COR-L47 (cell line): ENCODE measurements at regions not wholly inside any gene's neighbourhood (a gene's known extent, or its start where the extent isn't known, plus 50 kb on each side); places are given as distances from the start of the nearest gene placed in this dataset.

ENCODE experiments used
- DNase-seq: peaks from one replicate; lab custom pipeline; 2025; lab: John Stamatoyannopoulos, UW

DNA sequence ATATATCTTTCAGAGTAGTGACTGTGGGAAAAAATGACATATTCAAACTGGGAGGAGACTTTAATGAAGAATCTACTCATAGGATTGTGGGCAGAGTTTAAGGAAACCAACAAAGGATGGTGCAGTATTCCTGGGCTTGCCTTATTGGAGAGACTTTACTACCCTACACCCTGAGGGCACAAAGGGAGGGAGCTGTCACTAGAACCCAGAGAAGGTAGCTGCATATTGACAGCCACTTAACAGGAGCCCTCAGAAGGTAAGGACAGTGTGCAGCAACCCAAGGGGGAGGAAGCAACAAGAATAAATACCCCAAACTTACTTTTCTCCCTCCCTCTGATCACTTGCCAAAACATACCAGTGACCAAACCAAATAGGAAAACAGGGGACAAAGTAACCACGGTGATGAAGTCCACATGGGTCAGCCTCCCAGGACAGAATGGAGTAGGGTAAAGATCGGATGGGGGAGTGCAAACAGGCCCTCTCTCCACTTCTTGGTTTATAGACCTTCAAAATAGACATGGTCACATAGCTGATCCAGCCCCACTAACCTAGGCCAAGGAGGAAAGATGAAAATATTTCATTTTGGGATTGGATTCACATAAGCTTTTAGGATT, 121.8 kb upstream of the SESN3 start:
- DNase-seq, result no peak

- DNase-seq, result no peak
Measured at GRCh38 chr11:95349345-95349942, 118.4 kb upstream of the SESN3 start.

DNA sequence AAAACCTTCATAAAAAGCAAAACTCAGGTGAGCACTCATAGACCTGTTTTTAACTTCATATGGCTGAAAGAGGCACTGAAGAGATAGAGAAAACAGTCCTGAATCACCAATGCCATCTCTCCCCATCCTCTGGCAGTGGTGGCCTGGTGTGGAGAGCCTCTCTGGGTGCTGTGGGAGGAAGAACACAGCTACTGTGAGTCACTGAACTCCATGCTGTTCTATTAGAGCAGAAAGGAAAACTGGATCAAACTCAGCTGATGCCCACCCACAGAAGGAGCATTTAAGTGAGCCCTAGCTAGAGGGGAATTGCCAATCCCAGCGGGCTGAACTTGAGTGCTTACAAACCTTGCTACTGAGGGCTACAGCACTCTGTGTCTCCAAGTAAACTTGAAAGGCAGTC, 115.3 kb upstream of the SESN3 start:
- DNase-seq, result no peak

DNA sequence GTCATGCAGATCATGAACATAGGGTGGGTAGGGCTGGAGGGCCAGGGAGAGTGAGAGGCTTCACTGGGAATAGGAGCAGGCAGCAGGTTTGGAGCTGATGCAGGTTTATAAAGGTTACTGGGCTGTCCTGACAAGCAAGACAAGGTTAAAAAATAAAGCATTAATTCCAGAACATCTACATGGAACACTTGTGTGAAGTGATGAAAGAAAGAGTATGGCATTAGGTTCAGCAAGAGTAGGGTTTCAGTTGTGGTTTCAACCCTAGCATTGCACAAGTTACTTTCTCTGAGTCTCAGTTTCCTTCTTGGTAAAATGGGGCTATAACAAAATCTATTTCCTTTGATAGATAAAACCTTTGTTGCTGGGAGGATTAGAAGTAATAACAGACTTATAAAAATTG, 114.6 kb upstream of the SESN3 start:
- DNase-seq, result no peak

GRCh38 chr11:95344932-95345642, 114.1 kb upstream of the SESN3 start:
- DNase-seq, result no peak

GRCh38 chr11:95341221-95341620, 110.2 kb upstream of the SESN3 start:
- no peak for DNase-seq

DNA sequence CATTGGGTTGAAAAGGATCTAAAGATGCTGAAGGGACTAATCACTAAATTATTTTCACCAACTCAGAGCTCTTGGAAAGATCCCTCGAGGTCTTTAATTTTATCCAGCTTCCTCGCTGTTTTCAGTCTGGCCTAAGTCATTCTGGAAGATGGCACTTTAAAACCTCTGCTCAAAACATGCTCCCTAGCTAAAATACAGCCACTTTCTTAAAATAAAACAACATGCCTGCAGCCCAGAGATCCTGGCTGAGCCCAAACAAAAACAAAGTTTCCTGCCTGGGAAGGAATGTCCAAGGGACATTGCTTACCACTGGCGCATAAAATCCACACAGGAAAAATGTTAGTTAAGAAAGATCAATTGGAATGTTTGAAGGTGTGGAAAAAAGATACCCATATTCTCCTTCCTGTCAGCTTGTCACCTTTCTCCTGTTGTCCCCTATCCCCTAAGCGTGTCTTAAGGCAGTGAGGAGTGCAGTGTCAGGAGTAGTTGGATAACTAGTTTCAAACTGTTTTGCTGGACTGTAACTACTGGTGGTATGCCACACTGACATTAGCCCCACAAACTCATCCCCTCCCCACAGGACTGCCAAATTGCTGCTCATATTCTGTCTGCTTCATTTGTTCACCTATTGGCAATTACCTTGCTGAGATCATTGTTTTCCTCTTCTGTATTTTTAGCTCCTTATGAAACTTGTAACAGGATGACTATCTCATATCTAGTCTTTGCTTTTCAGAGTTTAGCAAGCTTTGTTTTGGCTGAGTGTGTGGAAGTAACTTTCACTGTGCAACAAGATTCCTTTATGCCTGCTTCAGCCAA, 108.3 kb upstream of the SESN3 start:
- DNase-seq, result no peak

- DNase-seq, result peak; percentile 40
Measured at GRCh38 chr11:95338430-95338991, 107.5 kb upstream of the SESN3 start.

- DNase-seq, result no peak
Measured at GRCh38 chr11:95337972-95338429, 107.0 kb upstream of the SESN3 start.

GRCh38 chr11:95337175-95337957, 106.4 kb upstream of the SESN3 start:
- no peak for DNase-seq

DNA sequence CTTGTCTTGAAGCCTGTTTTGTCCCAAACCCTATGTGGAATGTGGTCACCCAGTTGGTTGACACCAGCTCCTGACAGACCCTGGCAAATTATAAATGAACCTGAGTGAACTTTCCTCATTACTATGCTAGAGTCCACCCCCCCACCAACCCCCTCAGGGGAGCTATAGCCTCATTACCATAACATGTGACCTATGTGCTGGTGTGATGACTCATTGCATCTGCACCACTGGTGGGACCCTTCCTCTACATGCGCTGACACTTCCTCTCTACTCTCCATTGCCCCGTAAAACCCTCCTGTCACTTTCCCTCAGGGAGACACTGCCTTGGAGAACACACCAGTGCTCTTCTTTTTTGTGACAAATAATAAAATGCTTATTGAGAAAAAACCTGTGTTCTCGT, 105.0 kb upstream of the SESN3 start:
- DNase-seq, result no peak

DNA sequence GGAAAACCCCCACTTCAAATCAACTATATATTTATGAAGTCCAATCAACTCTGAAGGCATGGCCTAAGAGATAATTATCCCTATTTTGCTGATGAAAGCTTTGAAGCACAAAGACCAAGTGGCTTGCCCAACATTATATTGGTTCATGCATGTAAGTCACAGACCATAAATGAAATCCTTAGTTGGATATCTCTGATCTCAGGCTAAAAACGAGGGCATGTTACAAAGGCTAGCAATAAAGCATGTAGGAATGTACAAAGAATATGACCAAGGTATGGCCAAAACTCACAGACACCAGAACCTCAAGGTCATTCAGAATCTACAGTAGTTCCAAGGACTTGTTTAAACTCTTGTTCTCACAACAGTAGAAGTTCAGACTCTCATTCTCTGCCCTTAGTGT, 100.2 kb upstream of the SESN3 start:
- no peak for DNase-seq

DNA sequence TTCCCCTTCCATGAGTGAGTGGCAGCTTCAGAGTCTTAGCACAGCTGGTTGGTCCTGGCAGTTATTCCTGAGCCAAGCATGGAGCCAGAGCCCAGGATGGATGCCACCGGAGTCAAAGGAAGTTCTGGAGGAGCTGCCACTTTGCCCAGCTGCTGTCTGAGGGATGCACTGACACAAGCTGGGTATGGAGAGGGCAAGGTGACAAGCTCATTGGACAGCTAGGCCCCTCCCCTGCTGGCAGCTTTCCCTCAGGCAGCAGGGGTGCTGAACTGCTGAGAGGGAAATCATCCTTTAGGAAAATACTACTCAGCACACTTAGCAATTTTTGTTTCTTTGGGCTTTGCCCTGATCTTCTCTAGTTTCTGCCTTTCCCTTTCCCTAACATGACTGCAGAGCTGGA, 99.3 kb upstream of the SESN3 start:
- DNase-seq, result peak; percentile 18

DNA sequence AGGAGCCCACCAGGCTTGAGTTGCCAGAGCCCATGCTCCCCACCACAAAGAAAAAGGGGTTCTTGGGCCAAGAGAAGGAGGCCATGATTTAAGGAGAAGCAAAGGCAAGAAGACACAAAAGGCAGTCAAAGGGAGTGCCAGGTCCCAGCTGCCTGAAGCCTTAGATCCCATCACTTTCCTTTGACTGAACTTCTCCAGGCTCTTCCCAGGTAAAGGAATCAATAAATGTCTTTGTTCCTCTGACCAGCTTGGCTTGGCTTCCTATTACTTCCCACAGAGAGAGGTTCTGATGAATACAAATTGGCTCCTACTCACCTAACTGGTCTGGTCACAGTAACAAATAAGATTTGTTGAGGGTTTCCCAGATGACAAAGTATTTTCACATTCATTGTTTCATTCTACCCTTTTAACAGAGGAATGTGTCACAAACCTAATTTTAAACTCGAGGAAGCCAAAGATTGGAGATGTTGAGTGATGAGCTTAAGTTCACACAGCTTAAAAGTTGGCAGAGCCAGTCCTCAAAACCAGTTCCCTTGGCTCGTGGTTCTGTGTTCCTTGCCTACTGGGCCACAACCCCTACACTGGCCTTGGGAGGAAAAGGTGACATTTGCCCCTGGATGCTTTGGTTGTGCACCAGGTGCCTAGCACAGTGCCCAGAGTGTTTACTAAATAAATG, 96.4 kb upstream of the SESN3 start:
- DNase-seq, result no peak

DNA sequence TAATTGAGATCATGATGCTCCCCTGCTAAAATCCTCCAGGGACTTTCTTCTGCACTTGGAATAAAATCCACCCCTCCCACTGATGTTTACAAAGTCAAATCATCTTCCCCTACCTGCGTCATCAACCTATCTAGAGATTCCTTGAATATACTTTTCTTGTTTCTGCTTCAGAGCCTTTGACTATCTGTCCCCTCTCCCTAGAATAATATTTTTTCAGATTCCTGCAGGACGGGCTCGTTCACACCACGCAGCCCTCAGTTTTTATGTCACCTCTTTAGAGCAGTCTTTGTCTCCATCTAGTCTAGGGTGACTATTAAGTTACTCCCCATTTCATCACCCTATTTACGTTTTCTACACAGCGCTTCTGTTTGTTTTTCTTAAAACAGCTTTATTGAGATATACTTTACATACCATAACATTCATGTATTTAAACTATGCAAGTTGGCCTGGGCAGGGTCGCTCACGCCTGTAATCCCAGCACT, 94.8 kb upstream of the SESN3 start:
- no peak for DNase-seq

GRCh38 chr11:95324826-95325225, 93.8 kb upstream of the SESN3 start:
- no peak for DNase-seq

DNA sequence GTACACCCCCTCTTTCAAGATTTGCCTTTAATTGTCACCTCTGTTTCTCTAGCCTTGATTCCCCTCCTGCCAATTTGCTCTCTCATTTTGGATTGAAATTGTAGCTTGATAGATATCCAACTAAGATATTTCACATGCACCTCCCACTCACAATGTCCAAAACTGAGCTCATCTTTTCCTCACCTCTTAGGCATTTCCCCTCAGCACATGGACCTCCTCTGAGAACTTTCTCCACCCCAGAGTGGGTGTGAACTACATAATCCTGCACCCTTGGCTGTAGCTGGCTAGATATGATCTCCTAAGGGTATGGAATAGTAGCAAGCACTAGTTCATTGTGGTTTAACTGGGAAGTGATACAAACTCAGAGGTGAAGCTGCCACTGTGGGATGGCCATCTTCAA, 91.5 kb upstream of the SESN3 start:
- DNase-seq, result no peak

DNA sequence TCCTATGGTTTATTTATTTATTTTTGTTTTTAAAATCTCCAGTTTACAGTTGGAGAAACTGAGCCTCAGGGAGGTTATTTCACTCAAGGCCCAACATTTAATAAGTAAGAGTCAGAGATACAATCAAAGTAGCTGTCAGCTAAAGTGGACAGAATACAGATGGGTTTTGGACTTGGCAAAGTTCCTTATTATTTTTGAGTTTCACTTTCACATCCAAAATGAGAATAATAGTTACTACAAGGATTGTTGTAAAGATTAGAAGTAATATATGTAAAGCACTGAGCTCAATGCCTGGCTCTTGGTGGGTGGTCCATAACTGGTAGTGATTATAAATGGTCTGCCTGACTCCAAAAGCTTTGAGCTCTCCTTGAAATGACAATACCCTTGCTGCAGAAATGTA, 87.5 kb upstream of the SESN3 start:
- DNase-seq, result no peak

- DNase-seq, result no peak
Measured at GRCh38 chr11:95308512-95309035, 77.6 kb upstream of the SESN3 start.

GRCh38 chr11:95307286-95307685, 76.3 kb upstream of the SESN3 start:
- no peak for DNase-seq

DNA sequence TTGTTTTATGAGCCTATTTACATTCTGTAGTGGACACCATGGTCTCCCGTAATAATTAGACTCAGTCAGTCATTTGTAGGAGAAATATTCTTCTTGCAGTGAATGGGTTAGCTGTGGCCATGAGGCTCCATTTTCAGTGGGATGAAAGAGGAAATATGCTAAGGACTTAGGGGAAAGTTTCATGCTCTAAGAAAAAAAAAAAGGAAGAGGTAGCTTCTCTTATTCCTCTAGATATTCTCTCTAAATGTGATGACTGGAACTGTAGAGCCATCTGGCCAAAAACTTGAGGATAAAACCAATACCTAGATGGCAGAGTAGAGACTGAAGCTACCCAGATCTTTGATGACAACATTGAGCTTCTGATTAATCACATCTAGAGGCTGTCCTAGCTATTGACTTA, 75.8 kb upstream of the SESN3 start:
- DNase-seq, result no peak
